GM21515 (cell line): ENCODE measurements at regions not wholly inside any gene's neighbourhood (a gene's known extent, or its start where the extent isn't known, plus 50 kb on each side); places are given as distances from the start of the nearest gene placed in this dataset.

Experiments
- ATAC-seq: cut with Tn5 transposase; IDR thresholded peaks from one replicate; pipeline ENCODE4 v1.9.1; 2021; ENCODE audit not compliant: unreplicated experiment

DNA sequence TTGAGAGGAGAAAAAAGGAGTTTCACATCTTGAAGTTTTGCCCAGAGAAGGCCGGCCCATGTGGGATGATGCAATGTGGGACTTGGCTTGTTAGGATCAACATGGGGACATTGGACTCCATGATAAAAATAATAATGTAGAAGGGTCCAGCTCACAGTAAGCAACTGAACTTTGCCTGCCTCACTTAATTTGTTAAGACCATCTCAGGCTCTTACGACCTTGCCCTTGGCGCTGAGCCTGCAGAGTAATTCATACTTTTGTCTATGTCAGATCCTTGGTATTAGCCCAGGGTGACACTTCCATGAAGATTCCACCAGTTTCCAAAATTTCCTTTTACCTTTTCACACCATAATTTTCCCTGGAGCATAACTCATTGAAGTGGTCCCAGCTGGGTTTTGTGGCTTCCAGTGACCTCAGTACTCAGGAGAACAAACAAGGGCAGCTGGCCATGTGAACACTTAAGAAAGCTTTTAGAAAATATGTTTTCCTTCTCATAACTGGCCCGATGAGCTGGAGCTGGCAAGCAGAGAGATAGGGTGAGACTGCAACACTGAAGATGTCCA is 315.4 kb upstream of the RASGRP1 start:
- no peak for ATAC-seq

DNA sequence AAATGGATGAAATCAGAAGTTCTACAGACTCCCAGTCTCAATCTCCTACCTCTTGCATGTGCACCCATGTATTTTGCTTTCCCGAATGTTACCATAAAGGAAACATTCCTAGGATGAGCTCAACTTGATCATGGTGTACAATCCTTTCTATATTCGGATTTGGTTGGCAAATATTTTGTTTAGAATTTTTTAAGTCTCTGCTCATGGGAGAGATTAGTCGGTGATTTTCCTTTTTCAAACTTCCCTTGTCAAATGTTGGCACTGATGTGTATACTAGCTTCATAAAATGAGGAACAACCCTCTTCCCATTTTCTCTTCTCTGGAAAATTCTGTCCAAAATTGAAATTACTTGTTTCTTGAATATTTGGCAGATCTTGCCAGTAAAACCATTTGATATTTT is 317.6 kb upstream of the RASGRP1 start:
- ATAC-seq, result no peak

DNA sequence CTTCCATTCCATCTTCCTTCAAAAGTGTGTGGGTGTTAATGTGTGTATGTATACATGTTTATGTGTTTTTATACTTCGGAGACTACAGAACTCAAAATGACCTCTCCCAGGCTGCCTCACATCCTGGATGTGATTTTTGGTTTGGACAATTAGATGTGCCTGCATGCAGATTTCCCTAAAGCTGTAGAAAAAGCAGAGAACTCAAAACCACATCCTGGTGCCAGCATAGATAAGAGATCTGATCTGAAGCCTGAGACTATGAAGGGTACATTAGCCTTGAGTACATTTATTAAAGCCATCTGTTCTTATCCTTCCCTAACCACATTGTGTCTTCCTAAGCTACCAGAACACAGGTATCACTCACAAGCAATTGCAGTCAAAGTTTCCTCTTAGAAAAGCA is 319.4 kb upstream of the RASGRP1 start:
- no peak for ATAC-seq

DNA sequence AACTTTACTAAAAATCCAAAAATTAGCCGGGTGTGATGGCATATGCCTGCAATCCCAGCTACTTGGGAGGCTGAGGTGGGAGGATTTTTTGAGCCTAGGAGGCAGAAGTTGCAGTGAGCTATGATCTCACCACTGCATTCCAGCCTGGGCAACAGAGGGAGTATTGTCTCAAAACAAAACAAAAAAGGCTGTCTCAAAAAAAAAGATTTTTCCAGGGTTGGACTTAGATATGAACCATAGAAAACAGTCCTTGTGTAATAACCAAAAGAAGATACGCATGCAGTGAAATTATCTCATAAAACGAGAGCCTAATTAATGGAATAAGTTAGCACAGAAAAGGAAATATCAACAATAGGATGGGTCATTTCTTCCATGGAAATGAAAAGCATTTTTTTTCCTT is 320.4 kb upstream of the RASGRP1 start:
- no peak for ATAC-seq

DNA sequence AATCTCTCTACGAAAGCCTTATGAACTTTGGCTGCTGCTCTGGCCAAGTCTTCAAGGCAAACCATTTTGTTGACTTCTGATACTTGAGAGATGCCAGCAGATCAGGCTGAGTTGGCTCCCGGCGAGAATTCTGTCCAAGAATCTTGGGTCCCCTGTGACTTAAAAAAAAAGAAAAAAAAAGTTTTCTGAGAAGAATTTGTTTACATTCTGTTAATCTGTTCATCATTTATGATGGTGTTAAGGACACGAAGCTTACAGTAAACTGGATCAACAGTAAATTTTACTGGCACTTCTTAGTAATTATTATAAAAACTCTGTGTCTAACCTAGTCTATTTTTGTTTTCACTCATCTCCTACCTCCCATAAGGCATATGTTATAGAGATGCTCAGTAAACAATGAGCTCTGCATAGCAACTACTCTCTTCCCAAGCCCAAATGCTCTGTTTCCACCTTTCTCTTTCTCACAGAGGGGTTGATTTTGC is 320.9 kb upstream of the RASGRP1 start:
- ATAC-seq, result no peak

DNA sequence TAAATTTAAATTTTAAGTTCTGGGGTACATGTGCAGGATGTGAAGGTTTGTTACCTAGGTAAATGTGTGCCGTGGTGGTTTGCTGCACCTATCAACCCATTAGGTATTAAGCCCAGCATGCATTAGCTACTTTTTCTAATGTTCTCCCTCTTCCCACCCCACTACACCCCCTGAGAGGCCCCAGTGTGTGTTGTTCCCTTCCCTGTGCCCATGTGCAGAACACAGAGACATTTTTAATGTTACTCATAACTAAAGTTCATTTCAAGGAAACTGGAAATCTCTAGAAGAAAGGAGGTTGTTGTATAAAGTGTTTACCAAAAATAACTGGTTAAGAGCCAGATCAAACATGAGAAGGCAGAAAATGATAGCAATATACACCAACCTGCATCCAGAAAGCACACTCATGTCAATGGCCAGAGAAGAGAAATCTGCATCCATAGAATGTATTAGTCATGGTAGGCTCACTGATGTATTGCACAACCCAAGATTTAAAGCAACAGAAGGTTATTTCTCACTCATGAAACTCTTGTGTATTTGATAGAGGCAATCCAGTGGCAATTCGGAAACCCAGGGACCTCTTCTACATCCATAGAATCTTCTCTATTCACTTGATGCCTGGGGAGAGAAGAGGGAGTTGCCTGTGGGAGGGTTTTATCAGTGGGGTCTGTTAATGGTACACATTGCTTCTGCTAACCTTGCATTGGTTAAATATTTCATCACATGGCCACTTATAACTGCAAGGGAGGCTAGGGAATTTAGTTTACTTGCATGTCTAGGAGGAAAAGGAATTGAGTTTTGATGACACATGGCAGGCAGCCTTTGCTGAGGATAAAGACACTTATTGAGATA is 321.9 kb upstream of the RASGRP1 start:
- ATAC-seq, result no peak

DNA sequence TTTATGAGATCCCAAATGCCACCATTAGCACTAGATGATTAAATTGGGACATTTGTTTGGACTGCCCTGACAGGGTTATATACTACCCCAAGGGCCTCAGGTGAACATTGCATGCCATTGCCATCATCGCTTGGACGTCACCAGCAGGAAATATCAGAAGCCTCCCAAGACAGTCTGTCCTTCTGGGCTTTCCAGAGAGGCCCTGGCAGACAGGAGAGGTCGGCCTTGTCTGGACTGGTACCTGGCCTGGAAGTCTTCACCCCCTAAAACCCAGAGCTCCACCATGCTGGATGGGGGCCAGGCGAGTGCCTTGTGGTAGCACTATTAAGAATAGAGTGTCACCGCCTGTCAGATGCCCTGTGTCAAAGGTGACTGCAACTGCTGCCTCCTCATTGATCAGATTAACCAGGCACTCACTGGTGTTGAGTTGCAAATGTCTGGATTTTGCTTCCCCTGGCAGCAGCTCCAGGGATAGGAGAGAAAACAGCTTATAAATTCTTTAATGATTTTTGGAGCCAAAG is 324.1 kb upstream of the RASGRP1 start:
- no peak for ATAC-seq

DNA sequence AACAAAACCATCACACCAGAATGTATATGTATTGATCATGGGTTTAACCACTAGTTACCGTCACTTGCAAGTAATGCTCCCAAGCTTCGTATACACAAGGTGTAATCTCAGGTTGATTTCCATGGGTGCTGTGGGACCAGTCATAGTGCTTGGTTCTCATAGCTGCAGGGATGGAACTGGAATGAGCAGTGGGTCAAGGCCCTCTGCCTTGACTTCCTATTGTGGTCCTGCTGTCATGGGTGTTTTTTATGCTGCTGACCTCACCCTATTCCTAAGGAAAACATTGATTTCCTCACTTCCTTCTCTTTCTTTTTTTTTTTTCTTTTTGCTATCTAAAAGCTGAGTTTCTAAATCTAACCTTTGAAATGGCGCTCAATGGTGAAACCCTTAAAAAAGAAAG is 325.6 kb upstream of the RASGRP1 start:
- ATAC-seq, result no peak

DNA sequence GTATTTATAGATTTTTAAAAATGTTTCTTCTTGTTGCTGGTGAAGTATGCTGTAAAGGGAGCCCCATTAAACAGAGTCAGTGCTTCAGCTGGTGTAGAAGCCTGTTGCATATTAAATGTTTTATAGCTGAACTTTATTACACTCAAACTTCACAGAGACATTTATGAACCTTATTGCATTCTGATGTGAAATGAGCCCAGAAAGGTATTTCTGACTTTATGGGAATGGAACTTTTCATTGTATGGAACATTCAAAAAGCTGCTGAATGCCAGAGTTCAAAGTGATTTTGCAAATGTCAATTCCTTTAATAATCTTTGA is 329.3 kb upstream of the RASGRP1 start:
- no peak for ATAC-seq

DNA sequence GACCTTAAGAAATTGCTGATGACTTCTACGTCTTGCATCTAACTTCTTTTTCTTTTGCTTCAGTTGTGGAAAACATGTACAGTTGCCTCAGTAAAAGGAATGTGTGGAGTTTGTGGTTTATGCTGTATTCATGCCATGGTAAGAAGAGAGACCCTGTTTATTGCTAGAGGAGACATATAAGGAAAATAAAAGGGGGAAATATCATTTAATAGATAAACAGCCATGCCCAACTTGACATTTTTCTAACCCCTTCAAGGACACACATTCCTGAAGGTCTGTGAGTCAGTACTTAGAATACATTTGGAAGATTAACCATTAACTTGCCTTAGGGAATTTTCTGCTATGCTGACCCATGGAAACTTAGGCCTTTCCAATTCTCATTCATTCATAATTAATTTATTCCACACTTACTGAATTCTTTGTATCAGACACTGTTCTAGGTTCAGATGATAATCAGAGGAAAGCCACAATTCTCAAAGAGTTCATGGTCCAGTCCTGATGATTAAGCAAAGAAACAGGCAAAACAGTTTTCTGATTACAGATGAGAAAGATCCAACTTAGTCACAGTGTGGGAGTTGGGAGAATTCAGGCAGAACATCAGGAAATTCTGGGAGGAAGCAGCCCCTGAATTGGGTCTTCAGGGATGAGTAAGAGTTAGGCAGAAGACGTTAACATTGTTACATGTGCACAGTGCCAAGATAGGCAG is 329.8 kb upstream of the RASGRP1 start:
- ATAC-seq, result no peak

DNA sequence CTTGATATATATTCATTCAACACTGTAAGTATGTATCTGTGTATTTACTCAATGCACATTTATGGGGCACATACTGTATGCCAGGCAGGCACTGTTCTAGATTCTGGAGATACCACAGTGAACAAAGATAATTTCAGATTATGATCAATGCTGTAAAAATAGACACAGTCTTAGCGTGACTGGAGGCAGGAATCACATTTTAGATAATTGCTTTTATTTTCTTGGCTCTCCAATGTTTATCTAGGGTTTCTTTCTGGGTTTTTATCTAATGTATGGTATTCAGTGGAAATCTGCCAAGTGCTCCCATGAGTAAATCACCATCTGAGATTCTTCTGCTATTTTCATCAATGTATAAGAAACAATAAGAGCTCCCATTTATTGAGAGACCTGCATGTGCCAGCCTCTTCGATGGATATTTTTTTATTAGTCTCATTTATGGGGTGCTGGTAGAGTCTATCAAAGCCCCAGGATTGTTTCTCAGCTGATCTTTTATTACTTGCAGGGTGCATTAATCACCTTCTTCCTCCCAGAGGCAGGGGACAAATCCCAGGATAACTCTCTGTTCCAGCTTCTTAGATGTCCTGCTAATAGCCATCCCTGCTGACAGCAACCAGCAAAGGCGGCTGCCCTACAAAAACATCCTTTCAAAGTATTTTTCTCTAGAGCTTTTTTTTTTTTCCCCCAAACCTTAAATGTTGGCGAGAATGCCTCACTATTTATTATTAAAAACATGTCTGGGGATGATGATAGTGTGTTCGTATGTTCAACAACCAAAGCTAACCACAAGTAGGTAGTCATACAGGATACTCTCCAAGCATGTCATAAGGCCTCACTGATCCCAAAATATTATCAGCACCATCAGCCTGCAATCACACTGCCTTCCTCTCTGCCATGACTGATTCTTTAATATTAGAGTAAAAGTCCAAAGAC is 331.0 kb upstream of the RASGRP1 start:
- ATAC-seq, result no peak

DNA sequence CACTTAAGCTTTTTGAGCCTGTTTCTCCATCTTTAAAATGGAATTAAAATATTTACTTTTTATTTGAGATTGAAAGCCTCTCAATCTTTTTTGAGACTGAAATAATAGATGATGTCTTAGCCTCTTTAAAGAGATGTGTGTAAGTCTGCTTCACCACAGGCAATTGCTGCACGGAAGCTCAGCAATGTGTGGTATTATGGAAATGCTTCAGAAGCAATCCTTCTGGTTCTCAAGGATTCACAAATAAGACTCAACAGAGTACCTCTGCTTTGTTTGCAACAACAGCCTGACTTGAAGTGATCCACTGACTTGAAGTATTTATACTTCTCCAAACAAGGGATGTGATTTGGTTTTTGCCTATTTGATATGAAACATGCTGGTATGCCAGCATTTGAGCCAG is 332.0 kb upstream of the RASGRP1 start:
- ATAC-seq, result no peak

DNA sequence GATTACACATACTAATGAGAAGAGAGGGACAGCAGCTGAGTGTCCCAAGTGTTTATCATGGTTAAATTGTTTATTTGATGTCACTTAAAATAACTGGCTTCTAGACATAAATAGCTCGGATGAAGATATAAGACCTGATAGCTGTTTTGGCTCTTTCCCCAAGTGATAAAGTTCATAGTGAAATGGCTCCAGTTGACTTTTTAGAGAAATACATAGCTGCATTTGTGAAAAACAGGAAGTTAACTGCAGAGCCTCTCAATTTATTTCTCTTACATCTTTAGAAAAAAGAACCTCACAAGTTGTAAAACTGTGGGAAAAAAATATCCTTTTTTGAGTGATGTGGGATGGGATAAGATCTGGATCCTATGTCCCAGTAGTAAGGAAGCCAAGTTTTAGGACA is 332.9 kb upstream of the RASGRP1 start:
- ATAC-seq, result no peak

DNA sequence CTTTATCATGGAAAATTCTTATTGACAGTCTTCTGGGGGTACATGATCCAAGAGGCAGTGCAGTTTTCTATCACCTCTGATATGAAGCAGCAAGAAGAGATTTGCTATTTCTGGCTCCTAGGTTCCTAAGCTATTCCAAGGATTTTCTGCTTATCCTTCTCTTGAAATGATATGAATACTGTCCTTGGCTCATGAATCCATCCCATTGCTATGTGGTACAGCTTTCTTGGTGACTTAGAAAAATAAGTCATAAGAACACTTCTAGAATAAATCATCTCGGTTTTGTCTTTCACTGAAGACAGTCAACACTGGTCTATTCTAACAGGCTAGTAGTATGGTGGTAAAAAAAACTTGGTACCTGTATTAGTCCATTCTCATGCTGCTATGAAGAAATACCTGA is 333.6 kb upstream of the RASGRP1 start:
- no peak for ATAC-seq

DNA sequence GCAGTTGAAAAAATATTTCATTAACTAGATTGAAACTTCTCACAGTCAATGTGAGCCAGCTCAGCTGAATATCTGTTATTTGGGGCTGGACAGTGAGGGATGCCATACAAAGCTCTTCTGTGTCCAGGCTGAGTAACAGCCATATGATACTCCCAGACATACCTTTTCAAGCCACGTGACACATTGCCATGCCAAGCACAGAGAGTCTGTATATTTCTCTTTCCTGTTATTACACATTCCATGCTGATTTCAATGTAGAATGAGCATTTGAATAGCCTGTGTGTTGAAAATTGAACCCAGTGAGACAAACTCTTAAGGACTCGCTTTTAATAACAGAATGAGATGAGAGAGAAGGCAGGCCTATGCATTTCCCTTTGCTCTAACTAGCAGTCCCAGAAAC is 334.7 kb upstream of the RASGRP1 start:
- no peak for ATAC-seq

DNA sequence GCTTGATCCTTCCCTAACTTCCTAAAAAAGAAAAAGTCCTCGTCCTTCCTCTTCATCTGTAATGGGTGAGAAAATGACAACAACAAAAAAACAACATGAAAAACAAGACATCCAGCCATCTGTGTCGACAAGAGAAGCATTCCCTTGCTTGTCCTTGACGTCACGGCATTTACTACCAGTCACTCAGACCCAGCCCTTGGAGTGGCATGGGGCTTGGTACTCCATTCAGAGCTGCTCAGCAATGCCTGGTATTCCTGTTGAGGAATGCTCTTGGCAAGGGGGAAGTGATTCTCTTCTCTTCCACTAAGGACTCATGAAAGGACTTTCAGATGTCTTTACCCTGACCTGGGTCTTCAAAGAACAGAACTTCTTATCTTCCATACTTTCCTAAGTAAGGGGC is 339.7 kb upstream of the RASGRP1 start:
- no peak for ATAC-seq

DNA sequence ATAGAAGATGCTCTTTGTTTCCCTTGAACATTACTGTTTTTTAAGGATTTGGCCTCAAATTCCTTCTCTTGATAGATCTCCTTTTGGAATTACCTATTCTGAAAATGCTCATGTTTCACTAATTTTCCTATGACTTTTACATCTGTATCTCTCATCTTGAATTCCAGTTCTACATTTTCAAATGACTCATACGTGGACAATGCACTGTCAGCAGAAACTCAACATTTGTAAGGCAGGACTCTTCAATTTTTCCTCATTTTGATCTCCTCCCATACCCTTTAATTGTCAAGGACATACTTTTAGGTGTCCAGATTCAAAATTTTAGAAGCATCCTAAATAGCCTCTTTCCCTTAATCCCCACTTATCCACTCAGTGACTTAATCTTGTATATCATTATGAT is 341.0 kb upstream of the RASGRP1 start:
- no peak for ATAC-seq

DNA sequence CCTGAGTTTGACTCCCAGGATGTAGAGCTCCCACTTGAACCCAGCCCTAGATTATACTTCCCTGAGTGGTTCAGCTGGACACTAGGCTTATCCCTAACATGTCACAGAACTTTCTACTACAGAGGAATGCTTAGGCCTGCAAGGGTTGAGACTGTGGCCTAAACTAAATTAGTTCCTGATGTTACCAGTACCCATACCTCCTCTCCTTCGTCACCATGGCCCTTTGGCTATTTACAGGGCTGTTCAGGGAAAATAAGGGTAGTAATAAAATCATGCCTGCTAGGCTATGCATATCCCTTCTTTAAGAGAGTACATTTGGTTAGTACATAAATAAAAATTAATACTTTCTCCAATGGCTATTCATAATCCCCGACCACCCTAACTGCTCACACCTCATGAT is 356.4 kb upstream of the RASGRP1 start:
- no peak for ATAC-seq

DNA sequence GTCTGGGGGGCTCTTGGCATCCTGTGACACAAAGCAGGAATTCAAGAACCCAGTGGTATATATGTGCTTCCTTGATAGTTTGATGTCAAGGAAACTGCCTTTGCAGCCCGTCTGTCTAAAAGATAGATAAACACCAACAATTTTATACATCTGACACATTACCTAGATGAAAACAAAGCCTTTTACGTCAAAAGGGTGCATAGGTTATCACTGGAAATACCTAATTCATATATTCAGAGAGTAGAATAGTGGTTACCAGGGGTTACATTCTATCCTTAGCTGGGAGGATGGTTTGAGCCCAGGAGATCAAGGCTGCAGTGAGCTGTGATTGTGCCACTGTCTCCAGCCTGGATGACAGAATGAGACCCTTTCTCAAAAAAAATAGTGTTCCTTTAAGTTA is 356.9 kb upstream of the RASGRP1 start:
- ATAC-seq, result no peak

DNA sequence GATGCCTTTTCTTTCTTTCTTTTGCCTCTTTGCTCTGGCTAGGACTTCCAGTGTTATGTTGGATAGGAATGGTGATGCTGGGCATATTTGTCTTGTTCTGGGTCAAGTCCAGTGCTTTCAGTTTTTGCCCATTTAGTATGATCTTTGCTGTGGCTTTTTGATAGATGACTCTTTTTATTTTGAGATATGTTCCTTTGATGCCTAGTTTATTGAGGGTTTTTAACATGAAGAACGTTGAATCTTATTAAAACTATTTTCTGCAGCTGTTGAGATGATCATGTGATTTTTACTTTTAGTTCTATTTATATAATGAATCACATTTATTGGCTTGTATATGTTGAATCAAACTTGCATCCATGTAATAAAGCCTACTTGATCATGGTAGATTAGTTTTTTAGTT is 363.8 kb upstream of the RASGRP1 start:
- no peak for ATAC-seq
